ENCODE measurements at regions not wholly inside any gene's neighbourhood (a gene's known extent, or its start where the extent isn't known, plus 50 kb on each side); places are given as distances from the start of the nearest gene placed in this dataset.

DNA sequence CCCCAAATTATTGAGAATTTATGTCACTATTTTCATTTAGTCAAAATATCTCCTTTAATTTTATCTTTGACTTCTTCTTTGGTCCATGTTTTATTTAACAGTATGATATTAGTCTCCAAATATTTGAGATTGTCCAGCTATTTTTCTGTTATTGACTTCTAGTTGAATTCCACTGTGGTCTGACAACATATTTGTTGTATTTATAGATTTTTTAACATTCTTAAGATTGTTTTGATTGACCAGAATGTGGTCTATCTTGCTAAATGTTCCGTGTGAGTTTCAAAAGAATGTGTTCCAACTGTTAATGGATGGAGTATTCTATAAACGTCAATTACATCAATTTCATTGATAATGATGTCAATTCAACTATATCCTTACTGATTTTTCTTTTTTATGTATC lies 1452.1 kb downstream of the SUCLG1 start:
- Histone ChIP-seq H3K9me3 (ENCODE audit: control insufficient read depth, insufficient read depth, low read depth, low read length) (no peaks in the 10 kb centered on the region), H3K9ac (ENCODE audit: insufficient read depth, low read length) (no peak overlapping the region), H3K4me3 (replicated peaks in 1 of 4; ENCODE audit: control extremely low read depth in 1 of 4, insufficient read depth in 1 of 4, low read depth in 3 of 4, low read length in 4 of 4) (no peak overlapping the region), H4K20me1 (ENCODE audit: control insufficient read depth, extremely low read depth, insufficient read depth, low read length) (no peaks in the 10 kb centered on the region), H2AFZ (ENCODE audit: low read length) (no peak overlapping the region), H3K4me2 (ENCODE audit: extremely low read depth, insufficient read depth, low read length) (no peak overlapping the region), H3K27me3 (ENCODE audit: control insufficient read depth, insufficient read depth, low read length) (no peaks in the 10 kb centered on the region), H3K36me3 (ENCODE audit: control insufficient read depth, insufficient read depth, low read length) (no peaks in the 10 kb centered on the region), H3K27ac (ENCODE audit: insufficient read depth, low read length) (no peak overlapping the region), H3K79me2 (ENCODE audit: control insufficient read depth, insufficient read depth, low read length) (no peaks in the 10 kb centered on the region), H3K4me1 (ENCODE audit: control insufficient read depth, extremely low read depth, insufficient read depth, low read length) (no peaks in the 10 kb centered on the region)
- DNase-seq (ENCODE audit: low read depth in 2 of 2) = peak in 1 of 2 donors; percentile 4
- no peak for TF ChIP-seq EZH2 (IDR thresholded peaks at IDR 0.05; ENCODE audit: low read length, missing control alignments)
- no peak for TF ChIP-seq CTCF (conservative IDR thresholded peaks at IDR 0.05 in 1 of 2, IDR thresholded peaks at IDR 0.05 in 1 of 2; ENCODE audit: low read depth in 1 of 2, low read length in 2 of 2)

DNA sequence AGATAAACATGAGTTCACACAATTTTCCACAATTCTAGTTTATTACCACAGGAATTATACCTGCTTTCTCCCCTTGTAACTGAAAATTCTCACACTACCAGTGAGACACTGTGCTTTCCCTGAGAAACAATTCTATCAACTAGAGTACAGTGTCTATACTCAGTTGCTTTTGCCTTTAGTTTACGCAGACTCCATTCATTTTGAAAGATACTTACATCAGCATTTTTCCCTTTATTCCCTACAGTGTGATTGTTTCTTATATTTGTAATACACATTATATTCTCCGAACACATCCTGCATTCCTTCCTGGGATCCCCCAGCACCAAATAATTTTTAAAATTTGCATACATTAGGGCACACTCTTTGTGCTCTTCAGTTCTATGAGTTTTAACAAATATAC lies 1455.5 kb downstream of the SUCLG1 start:
- no peak overlapping the region for H3K4me2 ChIP-seq (ENCODE audit: extremely low read depth, insufficient read depth, low read length)
- no peaks in the 10 kb centered on the region for H3K27me3 ChIP-seq (ENCODE audit: control insufficient read depth, insufficient read depth, low read length)
- no peak for TF ChIP-seq EZH2 (IDR thresholded peaks at IDR 0.05; ENCODE audit: low read length, missing control alignments)
- no peak for TF ChIP-seq CTCF (conservative IDR thresholded peaks at IDR 0.05 in 1 of 2, IDR thresholded peaks at IDR 0.05 in 1 of 2; ENCODE audit: low read depth in 1 of 2, low read length in 2 of 2)
- H3K4me3 ChIP-seq (replicated peaks in 1 of 4; ENCODE audit: control extremely low read depth in 1 of 4, insufficient read depth in 1 of 4, low read depth in 3 of 4, low read length in 4 of 4) = no peak overlapping the region
- no peak overlapping the region for H2AFZ ChIP-seq (ENCODE audit: low read length)
- no peaks in the 10 kb centered on the region for H4K20me1 ChIP-seq (ENCODE audit: control insufficient read depth, extremely low read depth, insufficient read depth, low read length)
- no peaks in the 10 kb centered on the region for H3K4me1 ChIP-seq (ENCODE audit: control insufficient read depth, extremely low read depth, insufficient read depth, low read length)
- H3K9ac ChIP-seq (ENCODE audit: insufficient read depth, low read length) = no peak overlapping the region
- no peaks in the 10 kb centered on the region for H3K36me3 ChIP-seq (ENCODE audit: control insufficient read depth, insufficient read depth, low read length)
- no peak for DNase-seq (ENCODE audit: low read depth in 2 of 2)
- no peaks in the 10 kb centered on the region for H3K79me2 ChIP-seq (ENCODE audit: control insufficient read depth, insufficient read depth, low read length)
- H3K27ac ChIP-seq (ENCODE audit: insufficient read depth, low read length) = no peak overlapping the region
- no peaks in the 10 kb centered on the region for H3K9me3 ChIP-seq (ENCODE audit: control insufficient read depth, insufficient read depth, low read depth, low read length)

DNA sequence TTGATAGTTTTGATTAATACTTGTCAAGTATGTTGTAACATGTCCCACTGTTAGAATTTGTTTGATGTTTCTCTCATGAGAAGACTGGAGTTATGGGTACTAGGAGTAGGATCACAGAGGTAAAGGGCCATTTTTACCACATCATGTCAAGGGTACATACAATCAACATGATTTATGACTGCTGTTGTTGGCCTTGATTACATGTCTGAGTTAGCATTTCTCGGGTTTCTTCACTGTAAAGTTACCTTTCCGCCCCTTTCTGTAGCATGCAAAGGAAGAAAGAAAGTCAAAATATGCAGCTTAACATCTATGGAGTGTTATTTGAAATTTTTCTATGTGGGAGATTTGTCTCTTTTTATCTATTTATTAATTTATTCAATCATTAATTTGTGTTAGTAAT lies 1456.4 kb downstream of the SUCLG1 start:
- TF ChIP-seq EZH2 (IDR thresholded peaks at IDR 0.05; ENCODE audit: low read length, missing control alignments) = no peak
- no peak for TF ChIP-seq CTCF (conservative IDR thresholded peaks at IDR 0.05 in 1 of 2, IDR thresholded peaks at IDR 0.05 in 1 of 2; ENCODE audit: low read depth in 1 of 2, low read length in 2 of 2)
- Histone ChIP-seq H2AFZ (ENCODE audit: low read length) (no peak overlapping the region), H3K9ac (ENCODE audit: insufficient read depth, low read length) (no peak overlapping the region)

More for the DNA sequence above, 1456.4 kb downstream of the SUCLG1 start:
- Histone ChIP-seq H3K79me2 (ENCODE audit: control insufficient read depth, insufficient read depth, low read length) (no peaks in the 10 kb centered on the region), H3K9me3 (ENCODE audit: control insufficient read depth, insufficient read depth, low read depth, low read length) (no peaks in the 10 kb centered on the region), H3K27me3 (ENCODE audit: control insufficient read depth, insufficient read depth, low read length) (no peaks in the 10 kb centered on the region), H3K4me3 (replicated peaks in 1 of 4; ENCODE audit: control extremely low read depth in 1 of 4, insufficient read depth in 1 of 4, low read depth in 3 of 4, low read length in 4 of 4) (no peak overlapping the region), H3K4me2 (ENCODE audit: extremely low read depth, insufficient read depth, low read length) (no peak overlapping the region), H3K4me1 (ENCODE audit: control insufficient read depth, extremely low read depth, insufficient read depth, low read length) (no peaks in the 10 kb centered on the region), H3K27ac (ENCODE audit: insufficient read depth, low read length) (no peak overlapping the region), H4K20me1 (ENCODE audit: control insufficient read depth, extremely low read depth, insufficient read depth, low read length) (no peaks in the 10 kb centered on the region), H3K36me3 (ENCODE audit: control insufficient read depth, insufficient read depth, low read length) (no peaks in the 10 kb centered on the region)
- no peak for DNase-seq (ENCODE audit: low read depth in 2 of 2)

Measured in fibroblast of lung (primary cell).